B cell (primary cell): ENCODE measurements at regions not wholly inside any gene's neighbourhood (a gene's known extent, or its start where the extent isn't known, plus 50 kb on each side); places are given as distances from the start of the nearest gene placed in this dataset.

Experiments used
- ATAC-seq: fragments of 200-7000 bp; cut with Tn5 transposase; one replicate; pipeline ENCODE4 v1.10.0; 2021; ENCODE audit warnings: low read depth, mild to moderate bottlenecking, moderate number of reproducible peaks, moderate library complexity
- CTCF ChIA-PET: fragments of 350-600 bp; sonication (Branson Sonifier 250); formaldehyde crosslinking; loops from one replicate; lab custom pipeline; 2021; ENCODE audit warnings: antibody characterized with exemption, inconsistent platforms; lab: Charles Lee
- POLR2A ChIA-PET: fragments of 350-600 bp; sonication (Branson Sonifier 250); formaldehyde crosslinking; loops from one replicate; lab custom pipeline; 2021; ENCODE audit warnings: antibody characterized with exemption; lab: Charles Lee
- DNase-seq: peaks from one replicate; pipeline ENCODE4 v3.0.0; 2013
- H2AFZ ChIP-seq: 2 replicates; pipeline ENCODE4 v1.6.1; 2012; ENCODE audit warnings: mild to moderate bottlenecking, low read depth, low read length; ENCODE audit not compliant: insufficient read depth, poor library complexity, severe bottlenecking
- H3K27ac ChIP-seq, 2 donors: 1 replicate in 1 of 2; 2 replicates in 1 of 2; pipeline ENCODE4 v1.5.1; 2012 to 2013; ENCODE audit warnings: low read length in 2 of 2, mild to moderate bottlenecking in 2 of 2, moderate library complexity in 1 of 2
- H3K27me3 ChIP-seq, 4 experiments: fragments of 200-600 bp in 1 of 4; sonication (generic) in 1 of 4; replicated peaks in 1 of 4; 1 replicate in 2 of 4; 2 replicates in 2 of 4; pipeline versions ENCODE4 v1.6.1 to v1.7.0; 2013 to 2016; ENCODE audit warnings: low read length in 3 of 4, mild to moderate bottlenecking in 2 of 4, mixed read lengths in 1 of 4, moderate library complexity in 1 of 4; ENCODE audit not compliant: insufficient read depth in 4 of 4, control insufficient read depth in 3 of 4; ENCODE audit errors: control extremely low read depth in 1 of 4
- H3K36me3 ChIP-seq, 2 experiments: replicated peaks in 1 of 2; 1 replicate in 1 of 2; 2 replicates in 1 of 2; pipeline versions ENCODE4 v1.6.1 to v1.7.1; 2013; ENCODE audit warnings: low read length in 1 of 2; ENCODE audit not compliant: insufficient read depth in 2 of 2, control insufficient read depth in 1 of 2; ENCODE audit errors: control extremely low read depth in 1 of 2, extremely low read depth in 1 of 2
- H3K4me1 ChIP-seq, 2 donors: fragments of 200-600 bp in 1 of 2; sonication (generic) in 1 of 2; 1 replicate in 1 of 2; 2 replicates in 1 of 2; pipeline versions ENCODE4 v1.5.1 to v1.6.1; 2013 to 2017; ENCODE audit warnings: low read length in 2 of 2; ENCODE audit not compliant: control insufficient read depth in 2 of 2, insufficient read depth in 2 of 2
- H3K4me2 ChIP-seq: replicated peaks from 2 replicates; pipeline ENCODE3; 2012; ENCODE audit warnings: mild to moderate bottlenecking, low read depth, low read length; ENCODE audit not compliant: poor library complexity, severe bottlenecking
- H3K4me3 ChIP-seq, 5 experiments: fragments of 200-600 bp in 1 of 5; sonication (generic) in 1 of 5; 1 replicate in 3 of 5; 2 replicates in 2 of 5; pipeline versions ENCODE4 v1.5.1 to v1.7.0; 2011 to 2016; ENCODE audit warnings: low read length in 4 of 5, mild to moderate bottlenecking in 4 of 5, low read depth in 2 of 5, control low read depth in 1 of 5, moderate library complexity in 1 of 5; ENCODE audit not compliant: insufficient read depth in 1 of 5; ENCODE audit errors: control extremely low read depth in 1 of 5, extremely low read depth in 1 of 5
- H3K79me2 ChIP-seq: fragments of 200-600 bp; sonication (generic); one replicate; pipeline ENCODE4 v1.6.0; 2016; ENCODE audit warnings: low read length; ENCODE audit not compliant: control insufficient read depth, insufficient read depth
- H3K9ac ChIP-seq: fragments of 200-600 bp; sonication (generic); 2 replicates; pipeline ENCODE4 v1.6.1; 2017; ENCODE audit warnings: mild to moderate bottlenecking, low read length, moderate library complexity
- H3K9me3 ChIP-seq, 3 donors: one replicate each; pipeline versions ENCODE4 v1.6.1 to v1.7.1; 2013; ENCODE audit warnings: low read length in 2 of 3; ENCODE audit not compliant: control insufficient read depth in 2 of 3, insufficient read depth in 1 of 3; ENCODE audit errors: control extremely low read depth in 1 of 3
- H4K20me1 ChIP-seq: 2 replicates; pipeline ENCODE4 v1.6.0; 2012; ENCODE audit warnings: mild to moderate bottlenecking, low read length; ENCODE audit not compliant: insufficient read depth, control insufficient read depth, poor library complexity, severe bottlenecking
- H3K27ac Mint-ChIP-seq: one replicate; pipeline ENCODE4 v1.8.0; 2021; ENCODE audit warnings: mixed read lengths
- H3K27me3 Mint-ChIP-seq: one replicate; pipeline ENCODE4 v1.8.0; 2021; ENCODE audit warnings: mixed read lengths
- H3K4me1 Mint-ChIP-seq: one replicate; pipeline ENCODE4 v1.8.0; 2021; ENCODE audit warnings: mixed read lengths
- H3K4me3 Mint-ChIP-seq: one replicate; pipeline ENCODE4 v1.8.0; 2021; ENCODE audit warnings: mixed read lengths
- H3K9me3 Mint-ChIP-seq: one replicate; pipeline ENCODE4 v1.8.0; 2022; ENCODE audit warnings: mixed read lengths; ENCODE audit not compliant: insufficient read depth
- CTCF ChIP-seq: fragments of 200-600 bp; IDR thresholded peaks from one replicate; pipeline ENCODE4 v1.8.0; 2022; ENCODE audit warnings: antibody characterized with exemption, mild to moderate bottlenecking
- EZH2 ChIP-seq: IDR thresholded peaks from 2 replicates; pipeline ENCODE4 v1.6.1; 2012; ENCODE audit warnings: borderline replicate concordance, low read depth, mild to moderate bottlenecking, moderate library complexity, low read length; ENCODE audit not compliant: insufficient read depth, poor library complexity, severe bottlenecking
- WGBS: methylation state at CpG from one replicate; pipeline ENCODE4 v1.1.5; 2013; ENCODE audit warnings: missing lambda C conversion rate; ENCODE audit not compliant: insufficient coverage; 5-methylcytosine and 5-hydroxymethylcytosine counted together
- intact Hi-C: fragments of 100-400 bp; cut with micrococcal nuclease; formaldehyde crosslinking; loops from one replicate; pipeline ENCODE4 v1.10.0; 2022

- Histone ChIP-seq H3K36me3 (no peaks in the 10 kb centered on the region), H3K9ac (no peak overlapping the region), H3K9me3 (peaks cover 0 to 6% (median 0%) of the 10 kb centered on the region in 3 donors), H3K4me2 (no peak overlapping the region), H3K79me2 (no peaks in the 10 kb centered on the region), H3K27ac (no peak overlapping the region), H4K20me1 (no peaks in the 10 kb centered on the region), H3K4me1 (no peaks in the 10 kb centered on the region), H2AFZ (no peak overlapping the region), H3K27me3 (peaks cover 0 to 5% (median 2%) of the 10 kb centered on the region in 4 experiments), H3K4me3 (no peak overlapping the region)
- TF ChIP-seq EZH2: no peak
- TF ChIP-seq CTCF: no peak
- peaks cover 5% of the 10 kb centered on the region for H3K9me3 Mint-ChIP-seq
- no peaks in the 10 kb centered on the region for H3K4me1 Mint-ChIP-seq
- CTCF ChIA-PET: no interaction called here
- ATAC-seq (no peak), DNase-seq (no peak)
- POLR2A ChIA-PET: no interaction called here
- 83% methylated on average over 13 of the region's 13 CpGs for WGBS
- H3K4me3 Mint-ChIP-seq: no peak overlapping the region
- no peak overlapping the region for H3K27ac Mint-ChIP-seq
- intact Hi-C loops: no loop called here
- H3K27me3 Mint-ChIP-seq: peaks cover 24% of the 10 kb centered on the region
Measured at GRCh38 chr7:35374858-35375257, 121.0 kb upstream of the TBX20 start.

- 100% methylated on average over 2 of the region's 2 CpGs for WGBS
- Histone ChIP-seq H3K27ac (no peak overlapping the region), H3K4me1 (no peaks in the 10 kb centered on the region), H3K9me3 (peaks cover 0 to 11% (median under 1%) of the 10 kb centered on the region in 3 donors), H3K4me3 (no peak overlapping the region), H4K20me1 (no peaks in the 10 kb centered on the region), H3K79me2 (no peaks in the 10 kb centered on the region), H2AFZ (no peak overlapping the region), H3K36me3 (no peaks in the 10 kb centered on the region), H3K27me3 (peaks cover 0 to 8% (median 0%) of the 10 kb centered on the region in 4 experiments), H3K9ac (no peak overlapping the region), H3K4me2 (no peak overlapping the region)
- no peak overlapping the region for H3K4me3 Mint-ChIP-seq
- ChIA-PET POLR2A (no interaction called here), CTCF (no interaction called here)
- no peak for TF ChIP-seq CTCF
- no peak for TF ChIP-seq EZH2
- DNase-seq (no peak), ATAC-seq (no peak)
- peaks cover 3% of the 10 kb centered on the region for H3K9me3 Mint-ChIP-seq
- H3K4me1 Mint-ChIP-seq: no peaks in the 10 kb centered on the region
- peaks cover 11% of the 10 kb centered on the region for H3K27me3 Mint-ChIP-seq
- intact Hi-C loops: no loop called here
- no peak overlapping the region for H3K27ac Mint-ChIP-seq
Measured at GRCh38 chr7:35371221-35371620, 117.3 kb upstream of the TBX20 start.
